Heart right ventricle (tissue), 16 donors: ENCODE measurements at regions not wholly inside any gene's neighbourhood (a gene's known extent, or its start where the extent isn't known, plus 50 kb on each side); places are given as distances from the start of the nearest gene placed in this dataset.
A peak's percentile ranks its signal among the peaks of the same experiment; 100 is the strongest.

ENCODE experiments used
- ATAC-seq, 8 donors: fragments of 200-7000 bp; cut with Tn5 transposase; one replicate each; pipeline ENCODE4 v1.9.1; 2020; ENCODE audit warnings: mild to moderate bottlenecking in 8 of 8, moderate library complexity in 8 of 8, moderate number of reproducible peaks in 1 of 8
- DNase-seq, 2 donors: peaks; one replicate each; pipeline ENCODE4 v3.0.0-alpha.2; 2020
- H3K27ac ChIP-seq, 10 donors: fragments of 200-600 bp; sonication (generic) in 2 of 10; one replicate each; pipeline versions ENCODE4 v1.5.0 to v1.8.0; 2020 to 2022; ENCODE audit warnings: mild to moderate bottlenecking in 3 of 10
- H3K27me3 ChIP-seq, 7 donors: fragments of 200-600 bp; one replicate each; pipeline ENCODE4 v1.8.0; 2021 to 2022; ENCODE audit warnings: mild to moderate bottlenecking in 2 of 7
- H3K36me3 ChIP-seq, 9 donors: fragments of 200-600 bp; sonication (generic) in 1 of 9; one replicate each; pipeline versions ENCODE4 v1.5.0 to v1.8.0; 2020 to 2022; ENCODE audit warnings: mild to moderate bottlenecking in 2 of 9
- H3K4me1 ChIP-seq, 9 donors: fragments of 200-600 bp; sonication (generic) in 1 of 9; one replicate each; pipeline versions ENCODE4 v1.5.0 to v1.8.0; 2020 to 2022; ENCODE audit warnings: mild to moderate bottlenecking in 4 of 9
- H3K4me3 ChIP-seq, 10 donors: fragments of 200-600 bp; sonication (generic) in 2 of 10; one replicate each; pipeline versions ENCODE4 v1.5.0 to v1.8.0; 2020 to 2022; ENCODE audit warnings: mild to moderate bottlenecking in 7 of 10, moderate library complexity in 2 of 10
- H3K9me3 ChIP-seq, 11 donors: fragments of 200-600 bp in 10 of 11; sonication (generic) in 2 of 11; one replicate each; pipeline versions ENCODE4 v1.5.0 to v1.8.0; 2013 to 2022; ENCODE audit warnings: mild to moderate bottlenecking in 2 of 11, control low read depth in 1 of 11, moderate library complexity in 1 of 11
- WGBS, 2 donors: extraction: QIAGEN DNeasy Blood & Tissue Kit; methylation state at CpG; one replicate each; pipeline ENCODE4 v1.1.7; 2013; ENCODE audit warnings: inconsistent platforms in 1 of 2; 5-methylcytosine and 5-hydroxymethylcytosine counted together
- intact Hi-C, 10 donors: fragments of 100-400 bp; cut with DNase I; formaldehyde crosslinking; loops; one replicate each; pipeline versions ENCODE4 v1.11.1 to v1.14.2; 2022
- TF ChIP-seq, protein P1 (sequence below), 9 donors: fragments of 200-600 bp; sonication (generic) in 2 of 9; IDR thresholded peaks; one replicate each; pipeline versions ENCODE4 v1.5.0 to v1.8.0; 2021 to 2022; ENCODE audit warnings: antibody characterized with exemption in 9 of 9, mild to moderate bottlenecking in 5 of 9, moderate library complexity in 1 of 9
- donor health status: Arrhythmogenic right ventricular cardiomyopathy.
- donor health status: ischemic (EF 13 %, LVEDD 7.1; RV severe dilation, severe dysfunction).
- donor health status: healthy with polysubstance abuse.
- donor health status: DM: no; HTN: yes; CAD: no.
- donor health status: DM: no; HTN: no; CAD: no.
- donor health status: ischemic (EF 25% LVEDD 6.9; RV normal size, moderate dysfunction).
- donor health status: ischemic (EF 25% LVEDD 5.7; RV mildly dilated, moderate dysfunction).
- donor health status: healthy.
- donor health status: DM: yes; HTN: yes; CAD: no.
- donor health status: Ischemic cardiomyopathy.
- donor health status: ischemic (EF 35%, LVEDD 5.7; RV mildly dilated, moderate dysfunction).
- donor health status: nonischemic (EF 11% LVEDD 7.7; RV severe dilation, severe dysfunction).
- donor health status: DM: yes; HTN: yes; CAD: no.
- donor health status: PGD.
- donor health status: ischemic (EF 29% LVEDD 5.4; RV normal size, mild dysfunction).
- donor health status: nonischemic (EF 23%, LVEDD 6.1; RV moderate dilation, normal function).

DNA sequence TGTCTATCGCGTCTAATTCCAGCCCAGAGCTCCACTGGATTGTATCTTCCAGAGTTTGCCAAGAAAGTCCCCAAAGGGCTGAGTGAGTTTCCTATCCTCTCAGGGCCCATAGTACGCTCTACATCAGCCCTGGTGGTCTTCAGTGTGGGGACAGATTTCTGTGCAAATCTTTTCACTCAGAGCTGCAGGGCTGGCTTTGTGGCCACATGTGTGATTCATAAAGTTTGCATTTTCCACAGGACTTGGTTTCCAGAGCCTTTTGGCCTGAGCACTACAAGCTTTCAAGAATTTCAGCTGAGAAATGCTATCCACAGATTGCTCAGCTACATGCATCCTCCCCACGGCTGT, 76.7 kb upstream of the CXCL14 start:
- 60 to 66% methylated on average over 4 of the region's 4 CpGs for WGBS, 2 donors
- no peak overlapping the region for H3K27ac ChIP-seq
- DNase-seq (no peak), ATAC-seq (peak in 1 of 8 donors; percentile 17)
- no peaks in the 10 kb centered on the region for H3K36me3 ChIP-seq
- intact Hi-C loops = loop anchor here in 1 of 10 donors (10.0 kb wide), 1 partner anchor 989 kb away; no protein-coding TSS in a partner anchor
- peaks cover 0 to 17% (median 0%) of the 10 kb centered on the region in 11 donors for H3K9me3 ChIP-seq
- H3K27me3 ChIP-seq = peaks cover 0 to 6% (median 0%) of the 10 kb centered on the region in 7 donors
- H3K4me3 ChIP-seq = no peak overlapping the region
- H3K4me1 ChIP-seq = no peaks in the 10 kb centered on the region
- TF ChIP-seq, protein P1, sequence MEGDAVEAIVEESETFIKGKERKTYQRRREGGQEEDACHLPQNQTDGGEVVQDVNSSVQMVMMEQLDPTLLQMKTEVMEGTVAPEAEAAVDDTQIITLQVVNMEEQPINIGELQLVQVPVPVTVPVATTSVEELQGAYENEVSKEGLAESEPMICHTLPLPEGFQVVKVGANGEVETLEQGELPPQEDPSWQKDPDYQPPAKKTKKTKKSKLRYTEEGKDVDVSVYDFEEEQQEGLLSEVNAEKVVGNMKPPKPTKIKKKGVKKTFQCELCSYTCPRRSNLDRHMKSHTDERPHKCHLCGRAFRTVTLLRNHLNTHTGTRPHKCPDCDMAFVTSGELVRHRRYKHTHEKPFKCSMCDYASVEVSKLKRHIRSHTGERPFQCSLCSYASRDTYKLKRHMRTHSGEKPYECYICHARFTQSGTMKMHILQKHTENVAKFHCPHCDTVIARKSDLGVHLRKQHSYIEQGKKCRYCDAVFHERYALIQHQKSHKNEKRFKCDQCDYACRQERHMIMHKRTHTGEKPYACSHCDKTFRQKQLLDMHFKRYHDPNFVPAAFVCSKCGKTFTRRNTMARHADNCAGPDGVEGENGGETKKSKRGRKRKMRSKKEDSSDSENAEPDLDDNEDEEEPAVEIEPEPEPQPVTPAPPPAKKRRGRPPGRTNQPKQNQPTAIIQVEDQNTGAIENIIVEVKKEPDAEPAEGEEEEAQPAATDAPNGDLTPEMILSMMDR (IDR thresholded peaks at IDR 0.05) = no peak

DNA sequence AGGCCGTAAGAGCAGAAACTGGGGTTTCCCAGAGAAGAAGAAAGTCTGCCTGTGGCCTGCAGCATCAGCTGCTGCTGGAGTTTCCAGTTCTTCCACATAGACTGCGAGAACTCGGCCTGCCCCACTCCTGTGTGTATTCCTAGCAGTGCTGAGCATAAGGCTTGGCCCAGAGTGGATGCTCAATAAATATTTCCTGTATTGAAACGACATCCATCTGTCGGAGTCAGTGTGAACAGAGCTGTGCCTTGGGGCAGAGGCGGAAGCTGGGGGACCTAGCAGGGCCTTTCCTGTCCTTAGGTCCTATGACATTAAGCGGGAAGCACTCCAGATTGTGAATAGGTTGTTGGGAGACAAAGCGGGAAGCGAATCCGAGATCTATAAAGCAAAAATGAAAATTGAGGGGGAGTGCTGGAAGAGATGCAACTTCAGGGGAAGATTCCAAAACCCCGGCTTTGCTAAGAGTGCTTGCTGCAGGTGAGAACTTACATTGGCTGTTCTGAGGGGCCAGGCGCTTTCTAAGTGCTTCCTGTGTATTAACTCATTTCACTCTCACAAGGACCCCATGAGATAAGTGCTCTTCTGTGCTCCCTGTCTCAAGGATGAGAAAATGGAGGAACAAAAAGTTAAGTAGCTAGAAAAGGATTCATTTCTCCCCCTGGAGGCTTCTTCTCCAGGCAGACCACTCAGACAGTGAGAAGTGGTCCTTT, 76.1 kb upstream of the CXCL14 start:
- Histone ChIP-seq H3K9me3 (peaks cover 0 to 15% (median 0%) of the 10 kb centered on the region in 11 donors), H3K36me3 (no peaks in the 10 kb centered on the region), H3K4me1 (no peaks in the 10 kb centered on the region), H3K27ac (no peak overlapping the region), H3K4me3 (no peak overlapping the region), H3K27me3 (peaks cover 0 to 6% (median 0%) of the 10 kb centered on the region in 7 donors)
- ATAC-seq (no peak), DNase-seq (no peak)
- TF ChIP-seq, protein P1 (IDR thresholded peaks at IDR 0.05) = no peak
- intact Hi-C loops = loop anchor here in 2 of 10 donors (5.0 to 10.0 kb wide), 2 partner anchors 990 to 1558 kb away; no protein-coding TSS in a partner anchor
- 71 to 73% methylated on average over 12 of the region's 12 CpGs for WGBS, 2 donors

DNA sequence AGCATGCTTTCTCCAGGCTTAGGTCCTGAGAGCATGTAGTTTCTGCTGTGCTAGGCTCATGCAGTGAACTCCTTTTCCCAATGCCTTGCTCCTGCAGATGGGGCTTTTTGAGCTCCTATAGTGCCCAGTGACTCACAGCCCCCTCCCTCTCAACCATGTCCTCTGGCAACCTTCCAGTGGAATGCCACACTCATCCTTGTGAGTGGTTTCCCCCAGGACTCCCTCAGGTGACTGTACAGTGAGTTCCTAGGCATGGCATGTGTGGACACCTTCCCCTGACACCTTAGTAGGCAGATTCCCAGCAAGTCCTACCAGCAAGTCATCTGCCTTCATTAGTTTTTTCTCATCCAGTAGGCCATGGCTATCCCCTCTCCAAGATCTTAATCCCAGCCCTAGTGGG, 72.4 kb upstream of the CXCL14 start:
- Histone ChIP-seq H3K4me3 (no peak overlapping the region), H3K27me3 (peaks cover 0 to 6% (median 0%) of the 10 kb centered on the region in 7 donors), H3K9me3 (no peaks in the 10 kb centered on the region), H3K36me3 (no peaks in the 10 kb centered on the region), H3K27ac (no peak overlapping the region), H3K4me1 (no peaks in the 10 kb centered on the region)
- intact Hi-C loops = loop anchor here in 2 of 10 donors (5.0 to 10.0 kb wide), 2 partner anchors 994 to 1554 kb away; no protein-coding TSS in a partner anchor
- TF ChIP-seq, protein P1 (IDR thresholded peaks at IDR 0.05) = no peak
- DNase-seq = no peak
- ATAC-seq = no peak

DNA sequence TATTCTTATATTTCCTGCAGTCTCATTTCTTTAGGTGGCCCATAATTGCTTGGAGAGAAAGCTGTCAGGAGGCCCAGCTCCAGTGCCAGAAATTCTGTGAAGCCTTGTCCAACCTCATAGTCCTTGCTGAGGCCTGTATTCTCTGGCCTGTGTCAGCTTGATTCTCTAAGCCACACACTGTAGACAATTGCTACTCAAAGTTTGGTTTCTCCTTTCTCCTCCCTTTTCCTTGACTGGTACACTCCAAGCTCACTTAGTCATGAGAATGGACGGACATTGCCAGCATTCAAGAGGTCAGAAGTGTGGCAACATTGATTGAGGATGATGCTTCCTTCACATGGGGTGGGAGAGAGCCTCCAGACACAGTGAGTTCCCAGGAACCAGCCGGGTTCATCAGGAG, 71.3 kb upstream of the CXCL14 start:
- DNase-seq (no peak), ATAC-seq (no peak)
- intact Hi-C loops = loop anchor here in 2 of 10 donors (5.0 to 10.0 kb wide), 2 partner anchors 995 to 1553 kb away; no protein-coding TSS in a partner anchor
- no peak overlapping the region for H3K4me3 ChIP-seq
- TF ChIP-seq, protein P1 (IDR thresholded peaks at IDR 0.05) = no peak
- H3K27ac ChIP-seq = no peak overlapping the region
- no peaks in the 10 kb centered on the region for H3K36me3 ChIP-seq
- H3K9me3 ChIP-seq = no peaks in the 10 kb centered on the region
- H3K27me3 ChIP-seq = peaks cover 0 to 6% (median 0%) of the 10 kb centered on the region in 7 donors
- no peaks in the 10 kb centered on the region for H3K4me1 ChIP-seq
- WGBS, 2 donors = 76 to 85% methylated on average over 2 of the region's 2 CpGs
